Sigmoid colon (tissue), 6 donors: ENCODE measurements at regions not wholly inside any gene's neighbourhood (a gene's known extent, or its start where the extent isn't known, plus 50 kb on each side); places are given as distances from the start of the nearest gene placed in this dataset.

Source experiments
- DNase-seq: peaks from one replicate; pipeline ENCODE4 v3.0.0-alpha.2; 2019
- H3K27ac ChIP-seq, 4 donors: fragments of 200-600 bp; sonication (generic); one replicate each; pipeline ENCODE4 v1.5.1; 2016 to 2019; ENCODE audit warnings: mild to moderate bottlenecking in 1 of 4
- H3K27me3 ChIP-seq, 3 donors: fragments of 200-600 bp; sonication (generic); one replicate each; pipeline ENCODE4 v1.5.1; 2019; ENCODE audit warnings: mild to moderate bottlenecking in 1 of 3
- H3K36me3 ChIP-seq, 4 donors: fragments of 200-600 bp; sonication (generic); one replicate each; pipeline ENCODE4 v1.5.1; 2016 to 2019
- H3K4me1 ChIP-seq, 4 donors: fragments of 200-600 bp; sonication (generic); one replicate each; pipeline ENCODE4 v1.5.1; 2017 to 2019
- H3K4me3 ChIP-seq, 4 donors: fragments of 200-600 bp; sonication (generic); one replicate each; pipeline ENCODE4 v1.5.1; 2017 to 2019; ENCODE audit warnings: mild to moderate bottlenecking in 2 of 4, moderate library complexity in 1 of 4
- H3K9me3 ChIP-seq, 4 donors: fragments of 200-600 bp in 3 of 4; sonication (generic) in 3 of 4; one replicate each; pipeline versions ENCODE4 v1.5.1 to v1.6.1; 2013 to 2019
- EP300 ChIP-seq, 4 donors: sonication (generic); formaldehyde crosslinking; IDR thresholded peaks; one replicate each; pipeline ENCODE4 v1.6.1; 2017; ENCODE audit warnings: antibody characterized with exemption in 4 of 4
- POLR2A ChIP-seq, 2 donors: fragments of 450-650 bp; IDR thresholded peaks; one replicate each; pipeline ENCODE4 v1.6.1; 2016; ENCODE audit warnings: antibody characterized with exemption in 2 of 2, mild to moderate bottlenecking in 2 of 2, moderate library complexity in 2 of 2
- POLR2AphosphoS5 ChIP-seq, 4 donors: sonication (generic); formaldehyde crosslinking; IDR thresholded peaks; one replicate each; pipeline ENCODE4 v1.6.1; 2017; ENCODE audit warnings: antibody characterized with exemption in 4 of 4
- WGBS, 2 donors: extraction: QIAGEN DNeasy Blood & Tissue Kit; methylation state at CpG; one replicate each; pipeline ENCODE4 v1.1.7; 2013; 5-methylcytosine and 5-hydroxymethylcytosine counted together
- intact Hi-C: fragments of 100-400 bp; cut with DNase I; formaldehyde crosslinking; loops from one replicate; pipeline ENCODE4 v1.15.1; 2023
- TF ChIP-seq, protein P1 (sequence below), 4 experiments: fragments of 450-650 bp in 3 of 4; fragments of 200-600 bp in 1 of 4; IDR thresholded peaks; one replicate each; pipeline ENCODE4 v1.5.1; 2016 to 2019; ENCODE audit warnings: antibody characterized with exemption in 4 of 4, mild to moderate bottlenecking in 3 of 4, moderate library complexity in 2 of 4
- donor health status: healthy with polysubstance abuse.
- donor health status: healthy.

GRCh38 chr11:16469968-16470367 lies 113.6 kb upstream of the SOX6 start:
- no peak overlapping the region for H3K4me3 ChIP-seq
- 90 to 94% methylated on average over 2 of the region's 2 CpGs for WGBS, 2 donors
- no peaks in the 10 kb centered on the region for H3K27me3 ChIP-seq
- DNase-seq: no peak
- H3K9me3 ChIP-seq: no peaks in the 10 kb centered on the region
- no peaks in the 10 kb centered on the region for H3K36me3 ChIP-seq
- no peak for TF ChIP-seq POLR2AphosphoS5 (IDR thresholded peaks at IDR 0.05)
- no peak for TF ChIP-seq EP300 (IDR thresholded peaks at IDR 0.05)
- no peak for TF ChIP-seq POLR2A (IDR thresholded peaks at IDR 0.05)
- TF ChIP-seq, protein P1, sequence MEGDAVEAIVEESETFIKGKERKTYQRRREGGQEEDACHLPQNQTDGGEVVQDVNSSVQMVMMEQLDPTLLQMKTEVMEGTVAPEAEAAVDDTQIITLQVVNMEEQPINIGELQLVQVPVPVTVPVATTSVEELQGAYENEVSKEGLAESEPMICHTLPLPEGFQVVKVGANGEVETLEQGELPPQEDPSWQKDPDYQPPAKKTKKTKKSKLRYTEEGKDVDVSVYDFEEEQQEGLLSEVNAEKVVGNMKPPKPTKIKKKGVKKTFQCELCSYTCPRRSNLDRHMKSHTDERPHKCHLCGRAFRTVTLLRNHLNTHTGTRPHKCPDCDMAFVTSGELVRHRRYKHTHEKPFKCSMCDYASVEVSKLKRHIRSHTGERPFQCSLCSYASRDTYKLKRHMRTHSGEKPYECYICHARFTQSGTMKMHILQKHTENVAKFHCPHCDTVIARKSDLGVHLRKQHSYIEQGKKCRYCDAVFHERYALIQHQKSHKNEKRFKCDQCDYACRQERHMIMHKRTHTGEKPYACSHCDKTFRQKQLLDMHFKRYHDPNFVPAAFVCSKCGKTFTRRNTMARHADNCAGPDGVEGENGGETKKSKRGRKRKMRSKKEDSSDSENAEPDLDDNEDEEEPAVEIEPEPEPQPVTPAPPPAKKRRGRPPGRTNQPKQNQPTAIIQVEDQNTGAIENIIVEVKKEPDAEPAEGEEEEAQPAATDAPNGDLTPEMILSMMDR (IDR thresholded peaks at IDR 0.05): no peak
- H3K4me1 ChIP-seq: no peaks in the 10 kb centered on the region
- H3K27ac ChIP-seq: no peak overlapping the region
- intact Hi-C loops: no loop called here

- WGBS, 2 donors: 89 to 93% methylated on average over 5 of the region's 5 CpGs
Measured at GRCh38 chr11:16468735-16469453, 112.5 kb upstream of the SOX6 start.

GRCh38 chr11:16460508-16460907 lies 104.2 kb upstream of the SOX6 start:
- no peak for DNase-seq
- intact Hi-C loops: no loop called here
- Histone ChIP-seq H3K4me1 (no peaks in the 10 kb centered on the region), H3K9me3 (no peaks in the 10 kb centered on the region), H3K27ac (no peak overlapping the region), H3K27me3 (no peaks in the 10 kb centered on the region), H3K36me3 (no peaks in the 10 kb centered on the region), H3K4me3 (no peak overlapping the region)
- no peak for TF ChIP-seq POLR2A (IDR thresholded peaks at IDR 0.05)
- TF ChIP-seq POLR2AphosphoS5 (IDR thresholded peaks at IDR 0.05): no peak
- no peak for TF ChIP-seq EP300 (IDR thresholded peaks at IDR 0.05)
- TF ChIP-seq, protein P1 (IDR thresholded peaks at IDR 0.05): no peak

More at GRCh38 chr11:16468735-16469453, 112.5 kb upstream of the SOX6 start:
- DNase-seq: no peak
- no peak for TF ChIP-seq POLR2AphosphoS5 (IDR thresholded peaks at IDR 0.05)
- H3K4me1 ChIP-seq: no peaks in the 10 kb centered on the region
- H3K9me3 ChIP-seq: no peaks in the 10 kb centered on the region
- intact Hi-C loops: no loop called here
- no peak overlapping the region for H3K27ac ChIP-seq
- H3K27me3 ChIP-seq: no peaks in the 10 kb centered on the region
- no peaks in the 10 kb centered on the region for H3K36me3 ChIP-seq
- H3K4me3 ChIP-seq: no peak overlapping the region

DNA sequence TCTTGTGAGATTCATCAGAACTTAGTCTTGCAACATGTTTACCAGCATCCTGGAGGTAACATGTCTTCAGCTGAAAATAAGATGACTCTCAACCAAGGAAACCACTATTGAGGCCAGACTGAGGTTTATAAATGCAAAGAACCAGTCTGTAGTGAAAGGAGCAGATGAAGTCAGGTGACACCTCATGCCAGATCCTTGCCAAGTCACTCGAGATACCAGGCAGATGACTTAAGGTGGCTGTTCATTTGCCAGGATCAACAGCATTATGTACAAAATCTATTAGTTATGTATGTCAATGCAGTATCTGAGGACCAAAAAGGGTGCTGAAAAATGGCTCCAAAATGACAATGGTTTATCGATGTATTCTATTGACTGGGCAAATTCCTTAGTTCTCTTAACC lies 100.0 kb upstream of the SOX6 start:
- 62 to 84% methylated on average over 2 of the region's 2 CpGs for WGBS, 2 donors
- H3K4me1 ChIP-seq: peaks cover 0 to 5% (median 0%) of the 10 kb centered on the region in 4 donors
- no peak for DNase-seq
- no peak for TF ChIP-seq POLR2AphosphoS5 (IDR thresholded peaks at IDR 0.05)
- no peak for TF ChIP-seq EP300 (IDR thresholded peaks at IDR 0.05)
- TF ChIP-seq, protein P1 (IDR thresholded peaks at IDR 0.05): no peak
- TF ChIP-seq POLR2A (IDR thresholded peaks at IDR 0.05): no peak
- H3K27ac ChIP-seq: no peak overlapping the region
- no peaks in the 10 kb centered on the region for H3K9me3 ChIP-seq
- H3K36me3 ChIP-seq: no peaks in the 10 kb centered on the region
- no peaks in the 10 kb centered on the region for H3K27me3 ChIP-seq
- intact Hi-C loops: no loop called here
- H3K4me3 ChIP-seq: no peak overlapping the region

DNA sequence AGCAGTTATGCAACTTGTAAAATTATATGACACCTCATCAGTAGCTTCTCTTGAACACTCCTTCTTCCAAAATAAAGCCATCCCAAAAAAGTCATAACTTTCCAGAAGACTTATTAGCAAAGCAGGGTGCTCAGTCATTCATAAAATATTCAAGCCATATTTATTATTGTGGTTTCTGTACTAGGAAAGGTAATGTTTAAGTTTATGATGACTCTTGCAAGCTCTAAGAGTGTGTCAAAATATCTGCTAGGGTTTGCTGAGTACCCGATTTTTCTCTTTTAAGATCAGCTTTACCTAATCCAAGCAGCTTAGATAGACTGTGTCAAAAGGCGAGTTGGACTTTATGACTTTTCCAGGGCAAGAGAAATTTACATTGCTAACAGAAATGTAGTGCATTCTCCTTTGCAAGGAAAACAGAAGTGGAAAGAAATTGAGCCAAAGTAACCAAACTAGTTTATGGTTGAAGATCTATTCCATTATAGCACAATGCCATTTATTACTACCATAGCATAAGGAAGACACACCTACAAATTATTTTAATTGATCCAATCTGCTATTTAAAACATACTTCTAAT lies 98.0 kb upstream of the SOX6 start:
- DNase-seq: no peak
- H3K4me3 ChIP-seq: no peak overlapping the region
- H3K27me3 ChIP-seq: no peaks in the 10 kb centered on the region
- intact Hi-C loops: no loop called here
- no peaks in the 10 kb centered on the region for H3K9me3 ChIP-seq
- TF ChIP-seq EP300 (IDR thresholded peaks at IDR 0.05) (no peak), POLR2A (IDR thresholded peaks at IDR 0.05) (no peak), POLR2AphosphoS5 (IDR thresholded peaks at IDR 0.05) (no peak)
- TF ChIP-seq, protein P1 (IDR thresholded peaks at IDR 0.05): no peak
- H3K36me3 ChIP-seq: no peaks in the 10 kb centered on the region
- H3K4me1 ChIP-seq: peaks cover 0 to 5% (median 0%) of the 10 kb centered on the region in 4 donors
- WGBS, 2 donors: 12 to 66% methylated on average over 2 of the region's 2 CpGs
- H3K27ac ChIP-seq: no peak overlapping the region
